HG02970 (cell line): ENCODE measurements at regions not wholly inside any gene's neighbourhood (a gene's known extent, or its start where the extent isn't known, plus 50 kb on each side); places are given as distances from the start of the nearest gene placed in this dataset.

Source experiments
- ATAC-seq: cut with Tn5 transposase; IDR thresholded peaks from one replicate; pipeline ENCODE4 v1.9.1; 2021; ENCODE audit warnings: mild to moderate bottlenecking, moderate library complexity, moderate number of reproducible peaks; ENCODE audit not compliant: unreplicated experiment, low FRiP score

DNA sequence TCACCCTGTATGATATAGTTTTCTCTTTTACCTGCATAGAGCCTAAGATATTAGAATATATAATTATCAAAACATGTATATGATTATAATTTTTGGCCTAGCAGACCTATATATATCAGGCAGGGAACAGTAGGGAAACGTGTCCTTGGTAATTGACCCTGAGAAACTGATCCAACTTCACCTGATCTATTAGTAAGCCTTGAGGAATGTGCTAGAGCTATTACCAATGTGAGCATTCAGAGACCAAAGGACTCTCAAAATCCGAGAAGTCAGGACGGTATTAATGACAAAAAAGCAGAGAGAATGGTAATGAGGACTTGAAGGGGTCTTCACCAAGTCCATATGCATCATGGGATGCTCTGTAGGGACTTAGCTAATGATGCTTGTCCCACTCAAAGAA, 571.9 kb downstream of the CPS1 start:
- no peak for ATAC-seq

DNA sequence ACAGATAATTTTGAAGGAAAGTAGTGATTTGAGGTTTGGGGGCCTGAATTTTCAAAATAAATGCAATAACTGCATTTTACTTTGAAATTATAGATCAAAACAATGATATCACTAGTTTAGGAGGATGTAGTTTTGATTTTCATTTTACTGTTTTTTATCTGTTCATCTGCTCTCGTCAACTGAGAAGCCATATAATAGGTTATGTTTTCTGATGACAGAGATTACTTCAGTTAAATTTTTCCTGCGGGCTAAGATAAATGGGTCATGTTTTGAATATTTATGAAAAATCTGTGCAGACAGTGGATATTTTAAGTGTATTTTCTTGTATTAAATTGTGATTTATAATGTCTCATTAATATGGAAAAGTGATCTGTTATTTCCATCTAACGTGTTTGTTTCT, 573.4 kb downstream of the CPS1 start:
- no peak for ATAC-seq

DNA sequence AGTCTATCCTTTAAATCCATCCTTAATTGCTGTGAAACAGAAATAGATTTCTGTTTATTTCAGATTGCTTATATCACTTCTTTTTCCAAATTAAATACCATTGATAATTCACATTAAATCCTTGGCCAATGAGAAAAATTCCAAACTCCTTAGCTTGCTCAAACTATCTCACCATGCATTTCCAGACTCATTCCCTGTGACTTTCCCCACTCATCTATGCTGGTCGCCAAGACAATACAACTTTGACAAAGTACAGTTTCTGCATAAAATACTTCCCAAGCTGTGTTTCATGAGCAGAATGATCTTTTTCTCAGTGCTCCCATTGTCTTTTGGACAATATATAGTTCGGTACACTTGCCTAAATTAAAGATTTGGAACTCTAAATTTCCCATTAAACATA, 575.6 kb downstream of the CPS1 start:
- no peak for ATAC-seq

- ATAC-seq, result no peak
Observed at GRCh38 chr2:211132573-211132972, 576.2 kb downstream of the CPS1 start.

DNA sequence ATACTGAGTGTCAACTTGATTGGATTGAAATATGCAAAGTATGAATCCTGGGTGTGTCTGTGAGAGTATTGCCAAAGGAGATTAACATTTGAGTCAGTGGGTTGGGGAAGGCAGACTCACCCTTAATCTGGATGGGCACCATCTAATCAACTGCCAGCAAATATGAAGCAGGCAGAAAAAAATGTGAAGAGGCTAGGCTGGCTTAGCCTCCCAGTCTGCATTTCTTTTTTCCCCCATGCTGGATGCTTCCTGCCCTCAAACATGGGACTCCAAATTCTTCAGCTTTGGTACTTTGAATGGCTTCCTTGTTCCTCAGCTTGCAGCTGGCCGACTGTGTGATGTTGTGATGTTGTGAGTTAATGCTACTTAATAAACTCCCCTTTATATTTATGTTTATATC, 577.4 kb downstream of the CPS1 start:
- ATAC-seq, result no peak

- ATAC-seq, result no peak
Observed at GRCh38 chr2:211138551-211138950, 582.2 kb downstream of the CPS1 start.

DNA sequence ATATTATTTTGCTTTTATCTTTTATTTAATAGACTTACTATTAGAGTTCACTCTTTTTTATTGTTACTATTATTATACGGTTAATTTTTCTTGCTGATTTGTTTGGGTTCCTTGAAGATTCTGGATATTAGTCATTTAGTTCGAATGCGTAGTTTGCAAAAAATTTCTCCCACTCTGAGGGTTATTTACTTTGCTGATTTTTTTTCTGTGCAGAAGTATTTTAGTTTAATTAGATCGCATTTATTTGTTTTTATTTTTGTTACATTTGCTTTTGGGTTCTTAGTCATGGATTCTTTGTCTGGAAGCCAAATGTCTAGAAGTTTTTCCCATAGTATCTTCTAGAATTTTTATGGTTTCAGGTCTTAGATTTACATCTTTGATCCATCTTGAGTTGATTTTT, 585.2 kb downstream of the CPS1 start:
- ATAC-seq, result no peak

DNA sequence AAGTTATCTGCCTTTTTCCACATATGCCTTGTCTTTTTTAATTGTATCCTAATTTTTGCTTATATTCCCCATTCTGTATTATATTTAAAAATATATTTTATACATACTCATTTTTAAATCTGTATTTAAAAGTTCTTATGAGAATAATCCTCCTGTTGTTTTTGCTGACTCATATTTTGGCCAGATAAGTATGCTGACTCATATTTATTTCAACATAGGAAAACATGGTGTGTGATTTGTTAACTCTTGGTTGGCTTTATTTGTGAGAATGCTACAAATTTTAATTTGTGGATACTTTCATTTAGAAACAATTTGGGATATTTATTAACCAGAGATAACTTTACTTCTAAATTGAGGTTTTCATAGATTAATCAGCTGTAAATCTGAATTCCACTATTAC, 587.7 kb downstream of the CPS1 start:
- no peak for ATAC-seq

- no peak for ATAC-seq
Observed at GRCh38 chr2:211144974-211145665, 588.7 kb downstream of the CPS1 start.

DNA sequence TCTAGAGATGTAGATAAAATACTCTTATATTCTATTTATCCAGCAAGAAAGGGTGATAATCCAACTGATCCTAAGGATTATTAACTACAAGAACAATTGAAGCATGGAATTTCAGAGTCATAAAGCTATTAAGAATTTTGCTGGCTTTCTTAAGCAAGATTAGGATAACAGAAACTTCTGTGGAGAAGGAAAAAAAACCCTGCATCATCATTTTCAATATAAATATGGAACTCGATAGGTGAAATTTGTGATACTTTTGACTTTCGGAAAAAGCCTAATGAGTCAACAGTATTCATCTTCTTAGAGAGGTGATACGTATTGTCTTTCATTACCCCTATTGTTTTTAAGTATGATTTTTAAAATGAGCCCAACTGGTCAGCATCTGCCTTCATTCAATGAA, 593.3 kb downstream of the CPS1 start:
- no peak for ATAC-seq

GRCh38 chr2:211157211-211157610, 600.8 kb downstream of the CPS1 start:
- ATAC-seq, result no peak

DNA sequence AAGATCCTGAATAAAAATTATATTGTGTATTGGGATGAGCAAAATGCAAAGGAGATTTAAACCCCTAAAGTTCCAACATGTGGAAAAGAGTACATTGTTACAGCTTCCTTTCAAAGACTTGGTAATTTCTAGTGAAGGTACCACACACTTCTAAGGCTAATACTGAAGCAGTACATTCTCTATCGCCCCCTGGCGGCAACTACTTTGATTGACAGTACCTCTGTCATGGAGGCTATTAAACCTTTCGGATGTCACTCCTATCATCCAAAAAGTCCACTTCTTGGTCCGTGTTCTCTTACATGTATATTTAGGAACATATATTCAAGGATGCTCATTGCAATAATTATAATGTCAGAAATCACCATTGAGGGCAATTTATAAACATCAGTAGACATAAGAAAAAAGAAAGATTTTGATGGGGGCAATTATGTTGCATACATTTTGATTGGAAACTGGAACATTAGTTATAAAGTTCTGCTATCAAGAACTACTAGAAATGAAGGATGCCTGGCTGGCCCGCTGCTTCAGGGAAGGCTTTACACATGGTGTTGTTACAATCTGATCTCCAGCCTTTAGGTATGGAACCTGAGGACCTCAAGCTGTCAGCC, 601.6 kb downstream of the CPS1 start:
- peak; percentile 96 for ATAC-seq

DNA sequence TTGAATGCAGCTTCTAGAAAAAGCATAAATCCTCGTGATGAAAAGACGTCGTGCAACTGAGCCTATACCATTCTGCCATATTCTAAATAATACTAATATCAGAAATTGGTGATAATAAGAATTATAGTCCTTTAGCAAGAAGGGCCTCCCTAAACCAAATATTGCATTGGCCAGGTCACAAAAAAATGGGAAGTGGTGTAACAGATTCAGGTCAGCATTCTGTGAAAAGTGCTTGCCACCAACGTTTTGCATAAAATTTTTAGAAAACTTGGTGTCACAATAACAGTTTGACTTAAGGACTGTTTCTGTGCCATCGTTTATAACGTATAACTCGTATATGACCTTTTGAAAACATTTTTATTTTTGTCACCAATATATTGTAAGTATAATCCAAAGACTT, 603.6 kb downstream of the CPS1 start:
- no peak for ATAC-seq

DNA sequence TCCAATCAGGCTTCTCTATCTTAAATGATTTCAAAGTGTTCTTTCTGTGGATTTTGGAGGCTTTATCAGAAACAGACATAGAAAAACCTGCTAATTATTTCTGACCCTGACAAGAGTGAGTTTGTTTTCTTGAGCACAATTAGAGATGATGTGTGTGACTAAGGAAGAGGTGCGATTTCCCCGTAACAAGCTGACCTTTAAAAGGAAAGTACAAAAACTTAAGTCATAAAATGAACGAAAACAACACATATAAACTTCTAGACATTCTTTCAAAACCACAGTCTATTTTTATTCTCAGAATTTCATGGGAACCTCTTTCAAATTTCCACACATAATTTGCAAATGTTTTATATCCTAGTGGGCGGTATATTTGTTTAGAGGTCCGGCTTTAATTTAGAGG, 604.8 kb downstream of the CPS1 start:
- ATAC-seq, result no peak

DNA sequence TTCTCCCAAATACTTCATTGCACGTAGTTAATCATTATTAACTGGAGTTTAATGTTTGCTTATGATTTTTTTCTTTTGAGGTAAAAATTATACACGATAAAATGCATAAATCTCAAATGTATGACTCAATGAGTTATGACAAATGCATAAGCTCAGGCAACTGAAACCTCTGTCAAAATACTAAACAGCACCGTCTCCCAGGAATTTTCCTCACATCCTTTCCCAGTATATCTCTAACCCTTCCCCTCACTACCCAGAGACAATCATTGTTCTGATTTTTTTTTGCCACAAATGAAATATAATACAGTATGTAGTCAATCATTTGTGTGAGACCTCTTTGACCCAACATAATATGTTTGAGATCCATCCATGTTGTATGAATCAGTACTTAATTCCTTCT, 606.5 kb downstream of the CPS1 start:
- no peak for ATAC-seq

DNA sequence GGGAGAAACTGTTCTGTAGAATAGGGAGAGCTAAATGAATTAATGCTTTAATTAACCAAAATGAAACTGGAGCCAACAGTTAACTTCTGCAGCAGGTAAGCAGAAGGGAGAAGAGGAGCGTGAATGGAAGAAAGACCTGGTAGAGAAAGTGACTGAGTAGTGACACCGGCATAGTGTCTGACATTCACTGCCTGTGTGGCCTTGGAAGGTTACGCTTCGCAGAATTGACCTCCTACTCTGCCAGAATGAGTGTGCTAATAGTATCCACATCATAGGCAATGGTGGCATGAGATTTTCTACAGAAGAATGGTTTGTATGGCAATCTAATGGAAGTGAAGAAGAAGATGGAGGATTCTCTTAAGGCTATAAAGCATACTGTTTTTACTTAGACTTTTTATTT, 614.4 kb downstream of the CPS1 start:
- no peak for ATAC-seq

- no peak for ATAC-seq
Observed at GRCh38 chr2:211174021-211174420, 617.6 kb downstream of the CPS1 start.

DNA sequence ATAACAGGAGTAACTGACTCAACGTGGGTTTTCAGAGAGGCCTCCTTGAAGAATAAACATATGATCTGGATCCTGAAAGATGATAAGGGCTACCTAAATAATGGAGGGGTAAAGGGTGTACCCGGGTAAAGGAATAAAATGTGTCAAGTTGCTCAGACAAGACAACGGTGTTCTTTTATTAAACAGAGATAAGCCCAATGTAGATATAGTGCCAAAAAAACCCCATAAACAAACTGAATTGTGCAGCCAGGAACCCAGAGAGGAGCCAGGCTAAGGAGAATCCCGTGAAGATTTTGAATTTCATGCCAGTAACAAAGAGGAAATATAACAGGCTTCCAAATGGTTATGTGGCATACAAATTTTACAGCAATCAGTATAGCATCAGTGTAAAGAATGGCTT, 618.2 kb downstream of the CPS1 start:
- no peak for ATAC-seq

DNA sequence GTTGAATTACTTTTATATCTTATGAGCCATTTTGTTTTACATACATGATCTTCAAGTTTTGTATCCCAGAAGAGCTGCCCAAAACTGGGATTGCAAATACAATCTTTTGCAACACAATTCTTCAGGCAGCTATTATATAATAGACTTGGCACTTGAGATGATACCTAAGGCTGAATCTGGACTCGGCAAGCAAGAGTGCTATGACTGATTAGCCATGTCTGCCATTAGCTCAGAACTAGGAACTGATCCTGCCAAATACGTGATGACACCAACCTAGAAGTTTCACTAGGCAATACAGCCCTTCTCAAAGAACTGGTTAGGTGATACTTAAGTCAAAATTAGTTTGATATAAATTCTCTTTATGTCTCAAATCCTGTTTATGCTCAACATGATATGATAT, 619.6 kb downstream of the CPS1 start:
- no peak for ATAC-seq

GRCh38 chr2:211176514-211177141, 620.2 kb downstream of the CPS1 start:
- ATAC-seq, result no peak

DNA sequence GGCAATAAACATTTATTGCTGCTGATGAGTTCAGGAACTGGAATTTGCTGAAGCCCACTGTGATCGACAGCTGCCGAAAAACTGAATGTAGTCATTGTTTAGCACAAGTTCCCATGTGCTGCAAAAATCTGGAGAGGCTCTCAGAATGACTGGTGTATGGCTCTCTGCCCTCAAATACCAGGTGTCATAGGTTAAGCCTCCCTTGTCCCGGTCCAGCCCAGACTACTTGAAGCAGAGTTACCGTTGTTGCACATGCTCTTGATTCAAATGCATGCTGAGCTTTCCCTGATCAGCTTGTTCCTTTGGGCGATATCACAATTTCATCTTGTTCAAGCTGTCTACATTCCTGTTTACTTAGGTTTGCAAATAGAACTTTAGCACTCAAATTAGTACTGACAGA, 625.2 kb downstream of the CPS1 start:
- ATAC-seq, result no peak

- no peak for ATAC-seq
Observed at GRCh38 chr2:211187602-211188001, 631.2 kb downstream of the CPS1 start.
